ENCODE measurements at regions not wholly inside any gene's neighbourhood (a gene's known extent, or its start where the extent isn't known, plus 50 kb on each side); places are given as distances from the start of the nearest gene placed in this dataset.
A peak's percentile ranks its signal among the peaks of the same experiment; 100 is the strongest.

DNA sequence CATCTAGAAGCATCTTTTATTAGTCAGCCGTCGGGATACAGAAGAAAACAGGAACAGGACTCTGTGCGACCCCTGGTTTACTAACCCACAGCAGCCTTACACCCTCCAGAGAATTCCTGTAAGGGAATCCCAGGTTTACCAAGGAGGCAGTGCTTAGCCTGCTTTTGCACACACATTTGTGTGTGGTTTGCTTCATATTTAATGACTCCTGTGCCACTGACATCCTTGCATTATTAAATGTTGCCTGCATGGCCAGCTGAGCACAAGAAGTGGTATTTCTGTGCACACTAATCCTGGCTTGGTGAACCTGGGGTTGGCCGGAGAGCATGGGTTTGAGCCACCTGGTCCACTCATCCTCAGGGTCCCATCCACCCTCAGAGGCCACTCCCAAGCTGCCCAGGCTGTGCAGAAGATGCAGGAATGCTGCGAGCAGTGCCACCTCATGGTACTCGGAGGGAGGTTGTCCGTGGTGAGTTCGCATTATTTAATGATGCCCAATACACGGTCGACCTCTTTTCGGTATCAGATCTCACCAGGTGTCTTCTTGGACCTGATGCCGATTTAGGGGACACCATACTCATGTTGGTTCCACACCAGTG, 152.4 kb upstream of the RTL1 start:
- TF ChIP-seq CTCF (IDR thresholded peaks at IDR 0.05), result no peak
- no peaks in the 10 kb centered on the region for H3K27me3 ChIP-seq
- no peak overlapping the region for H3K4me3 ChIP-seq
- DNase-seq, result peak in 1 of 2 donors; percentile 29
- H3K27ac ChIP-seq, result no peak overlapping the region
- no peaks in the 10 kb centered on the region for H3K9me3 ChIP-seq
- intact Hi-C loops (cut with DNase I; ENCODE audit: low total_unique reads), result no loop called here
- no peaks in the 10 kb centered on the region for H3K4me1 ChIP-seq
- peaks cover 0 to 4% (median 0%) of the 10 kb centered on the region in 3 donors for H3K36me3 ChIP-seq

GRCh38 chr14:101056446-101056845, 152.9 kb upstream of the RTL1 start:
- Histone ChIP-seq H3K4me3 (no peak overlapping the region), H3K36me3 (peaks cover 0 to 4% (median 0%) of the 10 kb centered on the region in 3 donors), H3K9me3 (no peaks in the 10 kb centered on the region), H3K4me1 (no peaks in the 10 kb centered on the region), H3K27me3 (no peaks in the 10 kb centered on the region), H3K27ac (no peak overlapping the region)
- intact Hi-C loops (cut with DNase I; ENCODE audit: low total_unique reads), result no loop called here
- no peak for DNase-seq
- no peak for TF ChIP-seq CTCF (IDR thresholded peaks at IDR 0.05)

- no peak overlapping the region for H3K27ac ChIP-seq
- H3K27me3 ChIP-seq, result no peaks in the 10 kb centered on the region
- no peak for DNase-seq
- H3K4me3 ChIP-seq, result no peak overlapping the region
- no peaks in the 10 kb centered on the region for H3K4me1 ChIP-seq
- no peaks in the 10 kb centered on the region for H3K9me3 ChIP-seq
- TF ChIP-seq CTCF (IDR thresholded peaks at IDR 0.05), result no peak
- intact Hi-C loops (cut with DNase I; ENCODE audit: low total_unique reads), result no loop called here
- peaks cover 0 to 4% (median 0%) of the 10 kb centered on the region in 3 donors for H3K36me3 ChIP-seq
These were observed 153.9 kb upstream of the RTL1 start for GRCh38 chr14:101057394-101057793.

DNA sequence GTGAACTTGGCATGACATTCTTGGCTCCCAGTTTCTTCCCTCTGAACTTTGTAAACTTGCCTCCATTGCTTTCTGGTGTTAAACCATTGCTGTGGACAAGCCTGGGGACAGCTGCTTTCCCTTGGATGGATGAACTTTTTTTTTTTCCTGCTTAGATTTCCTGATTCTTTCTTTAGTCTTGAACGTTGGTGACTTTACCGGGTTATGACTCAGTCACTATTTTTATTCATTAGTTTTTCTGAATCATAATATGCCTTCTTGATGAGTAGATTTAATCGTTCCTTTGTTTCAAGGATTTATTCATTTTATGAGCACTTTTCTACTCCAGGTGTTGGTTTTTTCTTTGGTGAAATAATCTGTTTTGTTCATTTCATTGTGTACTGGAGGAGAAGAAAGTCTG, 155.0 kb upstream of the RTL1 start:
- Histone ChIP-seq H3K9me3 (no peaks in the 10 kb centered on the region), H3K36me3 (no peaks in the 10 kb centered on the region), H3K4me3 (no peak overlapping the region), H3K27ac (no peak overlapping the region), H3K27me3 (no peaks in the 10 kb centered on the region), H3K4me1 (no peaks in the 10 kb centered on the region)
- intact Hi-C loops (cut with DNase I; ENCODE audit: low total_unique reads), result no loop called here
- DNase-seq, result no peak
- TF ChIP-seq CTCF (IDR thresholded peaks at IDR 0.05), result no peak

- no peak overlapping the region for H3K4me3 ChIP-seq
- no peaks in the 10 kb centered on the region for H3K36me3 ChIP-seq
- H3K9me3 ChIP-seq, result no peaks in the 10 kb centered on the region
- no peaks in the 10 kb centered on the region for H3K4me1 ChIP-seq
- no peaks in the 10 kb centered on the region for H3K27me3 ChIP-seq
- intact Hi-C loops (cut with DNase I; ENCODE audit: low total_unique reads), result no loop called here
- no peak for TF ChIP-seq CTCF (IDR thresholded peaks at IDR 0.05)
- H3K27ac ChIP-seq, result no peak overlapping the region
- DNase-seq, result peak in 1 of 2 donors; percentile 31
These were observed 156.7 kb upstream of the RTL1 start for GRCh38 chr14:101060171-101060601.

All from tibial artery (tissue), 4 donors.